ENCODE measurements at regions not wholly inside any gene's neighbourhood (a gene's known extent, or its start where the extent isn't known, plus 50 kb on each side); places are given as distances from the start of the nearest gene placed in this dataset.

DNA sequence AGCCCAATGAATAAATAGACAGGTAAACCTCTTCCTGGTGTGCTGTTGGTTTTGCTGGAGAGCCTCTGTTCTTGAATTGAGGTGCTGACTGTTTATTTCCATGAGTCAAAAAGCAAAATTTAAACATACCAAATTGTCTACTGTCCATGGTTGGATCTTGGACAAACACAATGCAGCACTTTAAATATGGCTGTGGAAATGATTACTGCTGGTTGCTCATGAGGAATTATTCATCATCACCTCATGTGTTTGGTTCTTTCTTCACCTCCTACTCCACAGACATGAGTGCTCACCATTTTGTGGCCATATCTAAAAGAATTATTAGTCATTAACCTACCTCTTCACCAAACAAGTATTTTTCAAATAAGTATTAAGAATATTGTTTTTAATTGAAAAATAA, 85.3 kb upstream of the GALNT5 start:
- DNase-seq (no peak), ATAC-seq (no peak)
- Histone ChIP-seq H3K27me3 (no peaks in the 10 kb centered on the region), H3K4me3 (no peak overlapping the region), H3K36me3 (no peaks in the 10 kb centered on the region), H3K9me3 (no peaks in the 10 kb centered on the region), H3K27ac (no peak overlapping the region), H3K4me1 (no peaks in the 10 kb centered on the region)
- TF ChIP-seq, protein P1, sequence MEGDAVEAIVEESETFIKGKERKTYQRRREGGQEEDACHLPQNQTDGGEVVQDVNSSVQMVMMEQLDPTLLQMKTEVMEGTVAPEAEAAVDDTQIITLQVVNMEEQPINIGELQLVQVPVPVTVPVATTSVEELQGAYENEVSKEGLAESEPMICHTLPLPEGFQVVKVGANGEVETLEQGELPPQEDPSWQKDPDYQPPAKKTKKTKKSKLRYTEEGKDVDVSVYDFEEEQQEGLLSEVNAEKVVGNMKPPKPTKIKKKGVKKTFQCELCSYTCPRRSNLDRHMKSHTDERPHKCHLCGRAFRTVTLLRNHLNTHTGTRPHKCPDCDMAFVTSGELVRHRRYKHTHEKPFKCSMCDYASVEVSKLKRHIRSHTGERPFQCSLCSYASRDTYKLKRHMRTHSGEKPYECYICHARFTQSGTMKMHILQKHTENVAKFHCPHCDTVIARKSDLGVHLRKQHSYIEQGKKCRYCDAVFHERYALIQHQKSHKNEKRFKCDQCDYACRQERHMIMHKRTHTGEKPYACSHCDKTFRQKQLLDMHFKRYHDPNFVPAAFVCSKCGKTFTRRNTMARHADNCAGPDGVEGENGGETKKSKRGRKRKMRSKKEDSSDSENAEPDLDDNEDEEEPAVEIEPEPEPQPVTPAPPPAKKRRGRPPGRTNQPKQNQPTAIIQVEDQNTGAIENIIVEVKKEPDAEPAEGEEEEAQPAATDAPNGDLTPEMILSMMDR (IDR thresholded peaks at IDR 0.05): no peak
- intact Hi-C loops (cut with DNase I): no loop called here

GRCh38 chr2:157172866-157173578, 84.5 kb upstream of the GALNT5 start:
- no peak overlapping the region for H3K27ac ChIP-seq
- ATAC-seq: no peak

DNA sequence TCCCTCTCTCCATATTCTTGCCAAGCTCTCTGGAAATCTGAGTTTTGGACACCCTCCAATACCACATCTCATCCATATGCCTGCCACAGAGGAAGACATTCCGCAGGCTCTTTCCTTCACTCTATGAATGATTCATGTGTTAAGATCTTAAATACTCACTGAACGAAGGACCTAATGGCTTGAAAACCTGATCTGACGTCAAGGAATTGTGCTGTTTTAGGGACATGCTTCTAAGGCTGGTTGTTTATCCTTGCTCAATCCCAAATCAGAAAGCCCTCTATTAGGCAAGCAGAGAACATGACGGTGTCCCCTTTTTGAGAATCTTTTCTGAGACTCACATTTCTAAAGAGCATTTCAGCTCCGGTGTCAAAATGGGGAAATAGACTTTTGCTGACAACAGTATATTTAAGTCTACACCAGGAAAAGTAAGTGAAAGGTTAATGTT, 83.7 kb upstream of the GALNT5 start:
- H3K4me1 ChIP-seq: no peaks in the 10 kb centered on the region
- no peaks in the 10 kb centered on the region for H3K27me3 ChIP-seq
- no peaks in the 10 kb centered on the region for H3K9me3 ChIP-seq
- TF ChIP-seq, protein P1 (IDR thresholded peaks at IDR 0.05): no peak
- H3K4me3 ChIP-seq: no peak overlapping the region
- H3K36me3 ChIP-seq: no peaks in the 10 kb centered on the region
- no peak for DNase-seq
- H3K27ac ChIP-seq: no peak overlapping the region
- intact Hi-C loops (cut with DNase I): no loop called here
- ATAC-seq: peak; percentile 68

More at GRCh38 chr2:157172866-157173578, 84.5 kb upstream of the GALNT5 start:
- DNase-seq: no peak
- no peaks in the 10 kb centered on the region for H3K4me1 ChIP-seq
- no peaks in the 10 kb centered on the region for H3K36me3 ChIP-seq
- H3K9me3 ChIP-seq: no peaks in the 10 kb centered on the region
- H3K27me3 ChIP-seq: no peaks in the 10 kb centered on the region
- intact Hi-C loops (cut with DNase I): no loop called here
- TF ChIP-seq, protein P1 (IDR thresholded peaks at IDR 0.05): no peak
- no peak overlapping the region for H3K4me3 ChIP-seq

GRCh38 chr2:157174321-157174720, 83.2 kb upstream of the GALNT5 start:
- TF ChIP-seq, protein P1 (IDR thresholded peaks at IDR 0.05): no peak
- intact Hi-C loops (cut with DNase I): no loop called here
- DNase-seq (no peak), ATAC-seq (no peak)
- Histone ChIP-seq H3K4me3 (no peak overlapping the region), H3K27ac (no peak overlapping the region), H3K27me3 (no peaks in the 10 kb centered on the region), H3K4me1 (no peaks in the 10 kb centered on the region), H3K36me3 (no peaks in the 10 kb centered on the region), H3K9me3 (no peaks in the 10 kb centered on the region)

DNA sequence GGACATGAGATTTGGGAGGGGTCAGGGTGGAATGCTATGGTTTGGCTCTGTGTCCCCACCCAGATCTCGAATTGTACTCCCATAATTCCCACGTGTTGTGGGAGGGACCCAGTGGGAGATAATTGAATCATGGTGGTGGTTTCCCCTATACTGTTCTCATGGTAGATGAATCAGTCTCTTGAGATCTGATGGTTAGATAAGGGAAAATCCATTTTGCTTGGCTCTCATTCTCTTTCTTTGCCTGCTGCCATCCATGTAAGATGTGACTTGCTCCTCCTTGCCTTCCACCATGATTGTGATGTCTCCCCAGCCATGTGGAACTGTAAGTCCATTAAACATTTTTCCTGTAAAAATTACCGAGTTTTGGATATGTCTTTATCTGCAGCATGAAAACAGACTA, 80.9 kb upstream of the GALNT5 start:
- Histone ChIP-seq H3K36me3 (no peaks in the 10 kb centered on the region), H3K4me1 (no peaks in the 10 kb centered on the region), H3K27me3 (no peaks in the 10 kb centered on the region), H3K27ac (no peak overlapping the region), H3K9me3 (no peaks in the 10 kb centered on the region), H3K4me3 (no peak overlapping the region)
- TF ChIP-seq, protein P1 (IDR thresholded peaks at IDR 0.05): no peak
- intact Hi-C loops (cut with DNase I): no loop called here
- DNase-seq (no peak), ATAC-seq (no peak)
